ENCODE measurements at regions not wholly inside any gene's neighbourhood (a gene's known extent, or its start where the extent isn't known, plus 50 kb on each side); places are given as distances from the start of the nearest gene placed in this dataset.
"Not testable (repeated sequence)": the region's sequence is repeated elsewhere in the genome, so short reads cannot be mapped to it uniquely, and the experiment has no call there.

GRCh38 chr6:40885139-40885774 is 153.8 kb downstream of the UNC5CL start:
- no peak for DNase-seq (ENCODE audit: low spot score)

DNA sequence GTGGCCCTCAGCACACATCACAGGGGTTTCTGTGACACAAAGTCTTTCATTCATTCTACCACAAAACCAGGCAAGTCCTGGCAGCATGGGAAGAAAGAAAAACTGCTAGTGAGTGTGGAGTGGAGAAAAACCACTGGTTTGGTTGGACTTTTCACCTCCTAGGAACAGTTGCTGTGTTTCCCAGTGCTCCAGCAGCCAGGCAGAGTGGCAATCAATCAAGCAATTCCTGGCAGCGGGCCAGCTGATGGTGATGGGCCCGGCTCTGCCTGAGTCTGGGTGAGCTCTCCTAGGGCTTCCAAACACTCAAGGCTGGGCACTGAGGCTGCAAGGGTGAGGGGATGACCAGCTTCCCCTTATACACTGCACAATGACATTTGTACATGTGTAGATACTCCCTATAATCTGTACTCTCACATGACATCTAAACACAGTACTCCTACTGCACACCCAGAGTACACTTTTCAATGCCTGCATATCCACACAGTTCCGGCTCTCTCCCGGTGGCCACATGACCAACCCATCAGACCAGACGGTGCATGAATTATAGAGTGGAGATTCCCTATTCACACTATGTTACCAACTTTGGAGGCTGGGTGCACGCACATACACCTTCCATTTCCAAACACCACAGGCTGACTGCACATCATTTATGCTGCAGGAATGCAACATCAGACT is 156.6 kb downstream of the UNC5CL start:
- DNase-seq (ENCODE audit: low spot score): no peak

DNA sequence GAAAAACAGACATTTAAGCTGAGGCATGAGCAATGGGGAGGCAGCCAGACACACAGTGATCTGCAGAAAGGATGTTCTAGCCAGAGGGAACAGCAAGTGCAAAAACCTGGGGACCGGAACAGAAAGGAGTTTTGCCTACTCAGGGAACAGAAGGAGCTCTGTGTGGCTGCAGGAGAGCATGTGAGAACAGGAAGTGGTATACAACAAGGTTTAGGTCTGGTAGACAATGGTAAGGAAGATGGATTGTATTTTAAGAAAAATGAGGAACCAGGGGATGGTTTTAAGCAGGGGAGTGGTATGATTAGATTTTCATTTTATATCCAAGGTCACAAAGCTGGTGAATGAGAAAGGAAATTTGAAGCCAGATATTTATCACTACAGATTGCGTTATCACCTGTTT is 157.5 kb downstream of the UNC5CL start:
- no peak for DNase-seq (ENCODE audit: low spot score)

DNA sequence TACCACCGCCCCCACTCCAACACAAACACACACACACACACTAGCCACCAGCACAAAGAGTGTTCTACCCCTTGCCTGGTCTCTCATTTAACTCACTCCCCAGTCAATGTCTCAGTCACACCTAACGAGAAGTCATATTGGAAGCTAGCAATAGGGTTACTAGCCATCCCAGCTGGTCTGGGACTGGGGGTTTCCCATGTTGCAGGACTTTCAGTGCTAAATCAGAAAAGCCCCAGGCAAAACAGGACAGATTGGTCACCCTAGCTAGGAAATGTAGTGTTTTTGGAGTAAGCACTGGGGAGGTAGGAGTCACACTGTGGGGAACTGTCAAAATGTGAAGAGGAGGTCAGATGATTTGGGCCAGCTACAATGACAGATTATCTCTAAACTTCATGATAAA is 158.1 kb downstream of the UNC5CL start:
- no peak for DNase-seq (ENCODE audit: low spot score)

DNA sequence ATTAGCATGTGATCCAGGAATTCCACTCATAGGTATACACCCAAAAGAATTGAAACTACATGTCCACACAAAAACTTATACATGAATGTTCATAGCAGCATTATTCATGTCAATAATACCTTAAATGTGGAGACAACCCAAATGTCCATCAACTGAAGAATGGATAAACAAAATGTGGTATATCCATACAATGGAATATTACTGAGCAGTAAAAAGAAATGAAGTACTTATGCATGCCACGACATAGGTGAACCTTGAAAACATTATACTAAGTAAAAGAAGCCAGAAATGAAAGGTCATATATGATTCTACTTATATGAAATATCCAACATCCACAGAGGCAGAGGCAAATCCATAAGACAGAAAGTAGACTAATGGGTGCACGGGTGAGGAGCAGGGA is 159.9 kb downstream of the UNC5CL start:
- no peak for DNase-seq (ENCODE audit: low spot score)

DNA sequence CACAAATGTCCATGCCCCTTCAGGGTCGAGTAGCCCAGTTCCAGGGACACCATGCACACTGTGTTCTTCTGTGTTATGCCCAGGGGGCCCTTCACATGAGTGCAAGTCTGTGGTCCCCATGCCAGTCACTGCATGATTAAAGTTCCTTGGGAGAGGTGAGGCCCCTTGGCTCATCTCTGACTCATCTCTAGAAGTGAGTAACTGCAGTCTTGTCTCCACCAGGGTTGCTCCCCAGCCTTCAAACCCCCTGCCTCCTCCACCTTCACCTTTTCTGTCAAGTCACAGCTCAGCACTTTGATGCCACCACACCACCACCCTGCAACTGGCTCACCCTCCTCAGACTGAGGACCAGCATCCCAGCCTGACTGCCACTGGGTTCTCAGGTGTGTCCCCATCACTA is 161.7 kb downstream of the UNC5CL start:
- DNase-seq (ENCODE audit: low spot score): no peak

DNA sequence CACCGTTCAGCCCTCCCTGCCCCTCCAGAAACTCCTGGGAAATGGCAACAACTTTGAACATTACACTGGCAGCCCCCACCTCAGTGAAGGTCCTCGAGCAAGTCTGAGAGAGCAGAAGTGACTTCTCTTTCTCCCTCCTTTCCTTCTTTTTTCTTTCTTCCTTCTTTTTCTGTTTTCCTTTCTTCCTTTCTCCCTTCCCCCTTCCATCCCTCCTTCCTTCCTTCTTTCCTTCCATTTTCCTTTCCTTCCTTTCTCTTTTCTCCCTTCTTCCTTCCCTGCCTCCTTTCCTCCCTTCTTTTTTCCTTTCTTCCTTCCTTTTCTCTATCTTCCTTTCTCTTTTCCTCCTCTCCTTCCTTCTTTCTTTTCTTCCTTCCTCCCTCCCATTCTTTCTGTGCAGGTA is 162.7 kb downstream of the UNC5CL start:
- DNase-seq (ENCODE audit: low spot score): no peak

GRCh38 chr6:40874495-40874894 is 164.5 kb downstream of the UNC5CL start:
- DNase-seq (ENCODE audit: low spot score): no peak

- DNase-seq (ENCODE audit: low spot score): no peak
Observed at GRCh38 chr6:40871424-40871823, 167.6 kb downstream of the UNC5CL start.

- not testable (repeated sequence) for DNase-seq (ENCODE audit: low spot score)
Observed at GRCh38 chr6:40868089-40868865, 170.7 kb downstream of the UNC5CL start.

DNA sequence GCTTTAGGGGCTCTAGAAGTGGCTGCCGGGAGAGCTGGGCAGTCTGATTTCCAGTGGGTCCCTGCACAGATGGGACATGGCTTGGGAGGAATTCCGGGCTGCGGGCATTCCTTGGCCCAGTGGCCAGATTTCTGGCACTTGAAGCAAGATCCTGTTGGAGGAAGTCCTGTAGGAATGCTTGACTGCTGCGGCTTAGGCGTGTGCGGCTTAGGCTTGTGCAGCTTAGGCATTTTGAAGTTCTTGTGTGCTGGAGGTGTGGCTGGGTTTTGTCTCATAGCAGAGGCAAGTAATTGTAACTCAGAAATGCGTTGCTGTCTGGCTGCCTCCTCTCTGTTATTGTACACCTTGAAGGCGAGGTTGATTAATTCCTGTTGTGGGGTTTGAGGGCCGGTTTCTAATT is 171.5 kb downstream of the UNC5CL start:
- not testable (repeated sequence) for DNase-seq (ENCODE audit: low spot score)

- not testable (repeated sequence) for DNase-seq (ENCODE audit: low spot score)
Observed at GRCh38 chr6:40865259-40865658, 173.8 kb downstream of the UNC5CL start.

- DNase-seq (ENCODE audit: low spot score): no peak
Observed at GRCh38 chr6:40860443-40860842, 178.6 kb downstream of the UNC5CL start.

- DNase-seq (ENCODE audit: low spot score): no peak
Observed at GRCh38 chr6:40856271-40856670, 182.8 kb downstream of the UNC5CL start.

DNA sequence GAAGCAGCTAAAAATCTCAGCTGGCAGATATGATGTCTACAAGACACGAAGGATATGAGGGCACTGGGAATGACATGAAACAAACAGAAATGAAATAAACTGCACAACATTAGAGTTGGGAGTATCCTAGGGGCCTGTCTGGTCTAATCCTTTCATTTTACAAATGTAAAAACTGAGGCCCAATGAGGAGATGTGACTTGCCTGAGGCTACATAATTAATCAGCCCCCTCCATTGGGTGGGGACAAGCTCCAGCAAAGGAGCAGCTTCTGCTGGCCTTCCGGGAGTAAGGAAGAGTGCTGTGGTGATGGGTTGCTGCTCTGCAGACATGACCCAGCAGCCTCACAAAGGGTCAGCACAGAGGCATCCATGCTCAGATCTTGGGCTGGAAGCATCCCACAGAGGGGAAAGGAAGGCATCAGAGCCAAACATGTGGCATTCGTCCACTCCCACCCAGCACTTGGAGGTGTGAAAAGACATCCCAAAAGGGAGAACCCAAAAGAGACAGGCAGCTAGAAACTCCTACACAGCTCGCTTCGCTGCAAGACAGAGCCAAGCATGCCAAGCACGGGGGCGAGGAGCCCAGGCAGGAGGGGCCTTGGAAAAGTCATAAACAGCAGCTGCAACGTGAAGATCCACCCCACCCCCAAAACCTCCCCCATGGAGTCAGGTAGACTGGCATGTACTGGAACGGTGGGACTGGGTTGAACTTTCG is 183.7 kb downstream of the UNC5CL start:
- no peak for DNase-seq (ENCODE audit: low spot score)

DNA sequence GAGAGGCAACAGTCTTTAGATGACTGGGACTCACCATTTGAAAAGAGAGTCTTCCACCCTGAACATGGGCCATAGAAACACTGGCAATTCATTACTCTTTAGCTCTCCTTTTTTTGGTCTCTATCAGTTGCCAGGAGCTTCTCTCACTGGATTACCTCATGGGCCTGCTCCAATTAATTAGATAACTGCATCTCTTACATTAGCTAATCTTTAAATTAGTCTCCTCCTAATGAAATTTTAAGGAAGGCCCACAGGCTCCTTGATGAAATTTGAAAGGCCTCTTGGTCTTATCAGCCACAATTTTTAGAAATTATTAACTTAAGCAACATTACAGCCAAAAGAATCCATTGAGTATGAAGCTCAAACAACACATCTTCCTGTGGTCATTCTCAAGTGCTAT is 184.4 kb downstream of the UNC5CL start:
- no peak for DNase-seq (ENCODE audit: low spot score)

DNA sequence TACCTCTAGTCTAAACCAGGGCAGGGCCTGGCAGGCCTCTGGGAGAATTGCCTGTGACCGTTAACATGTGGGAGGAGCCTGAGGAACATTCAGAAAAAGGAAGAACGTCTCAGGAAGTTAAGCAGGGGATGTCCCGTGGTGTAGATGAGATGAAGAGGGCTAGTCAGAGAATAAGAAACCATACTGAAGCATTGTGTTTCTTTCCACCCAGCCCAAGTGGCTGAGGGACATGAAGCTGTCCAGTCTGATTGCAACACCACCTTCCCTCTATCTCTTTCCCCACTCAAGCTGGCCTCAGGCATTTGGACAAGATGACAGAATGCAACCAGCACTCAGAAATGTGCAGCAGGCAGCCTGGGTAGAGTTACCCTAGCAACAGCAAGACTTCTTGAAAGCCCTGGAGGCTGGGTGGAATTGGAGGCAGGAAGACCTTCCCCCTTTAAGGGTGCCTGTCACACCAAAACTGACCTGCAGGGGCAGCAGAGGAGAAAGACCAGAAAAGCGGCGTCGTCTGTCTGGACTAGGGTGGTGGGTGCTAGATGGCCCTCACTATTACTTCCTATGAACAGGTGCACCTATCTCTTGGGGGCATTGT is 186.1 kb downstream of the UNC5CL start:
- peak; percentile 5 for DNase-seq (ENCODE audit: low spot score)

GRCh38 chr6:40849546-40849945 is 189.5 kb downstream of the UNC5CL start:
- no peak for DNase-seq (ENCODE audit: low spot score)

GRCh38 chr6:40848868-40849514 is 190.0 kb downstream of the UNC5CL start:
- no peak for DNase-seq (ENCODE audit: low spot score)

GRCh38 chr6:40848038-40848437 is 191.0 kb downstream of the UNC5CL start:
- DNase-seq (ENCODE audit: low spot score): no peak

- DNase-seq (ENCODE audit: low spot score): peak; percentile 45
Observed at GRCh38 chr6:40845553-40845952, 193.5 kb downstream of the UNC5CL start.

DNA sequence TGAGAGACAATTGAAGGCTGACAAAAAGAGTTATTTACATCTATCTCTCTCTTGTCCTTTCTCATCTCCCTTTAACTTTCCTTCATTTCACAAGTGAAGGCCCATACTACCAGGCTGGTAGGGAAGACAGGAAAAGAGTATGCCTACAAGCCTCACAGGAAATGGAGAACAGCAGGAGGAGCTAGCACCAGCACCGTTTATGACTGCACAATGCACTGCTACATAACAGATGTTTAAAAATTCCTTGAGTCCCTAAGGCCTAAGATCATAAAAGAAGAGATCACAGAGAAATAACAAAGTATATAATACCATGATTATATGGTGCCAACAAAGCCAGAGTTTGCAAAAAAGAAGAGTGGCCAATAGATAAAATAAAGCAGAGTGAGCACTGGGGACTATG is 194.8 kb downstream of the UNC5CL start:
- DNase-seq (ENCODE audit: low spot score): no peak
